ENCODE measurements at regions not wholly inside any gene's neighbourhood (a gene's known extent, or its start where the extent isn't known, plus 50 kb on each side); places are given as distances from the start of the nearest gene placed in this dataset.

DNA sequence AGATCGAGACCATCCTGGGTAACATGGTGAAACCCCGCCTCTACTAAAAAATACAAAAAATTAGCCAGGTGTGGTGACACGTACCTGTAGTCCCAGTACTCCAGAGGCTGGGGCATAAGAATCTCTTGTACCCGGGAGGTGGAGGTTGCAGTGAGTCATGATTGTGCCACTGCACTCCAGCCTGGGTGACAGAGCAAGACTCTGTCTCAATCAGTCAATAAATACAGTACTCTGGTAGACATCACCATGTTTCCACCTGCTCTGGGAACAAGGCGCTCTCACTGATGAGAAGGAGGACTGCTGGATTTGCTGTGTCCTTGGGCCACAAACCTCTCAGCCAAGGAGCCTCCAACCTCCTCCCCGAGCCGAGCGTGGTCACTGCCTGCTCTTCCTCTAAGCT lies 154.2 kb upstream of the ZNF236 start:
- Mint-ChIP-seq H3K4me1 (peaks cover 22 to 25% of the 10 kb centered on the region in 2 experiments), H3K27ac (no peak overlapping the region), H3K27me3 (ENCODE audit: low read depth) (0 out of 2 replicates have a peak, but pooled peaks cover 2% of the 10 kb centered on the region), H3K36me3 (ENCODE audit: insufficient read depth in 1 of 3, low read depth in 3 of 3) (peaks cover 0 to 2% (median 0%) of the 10 kb centered on the region in 3 experiments; a peak in 1 of 7 replicates), H3K4me3 (no peak overlapping the region), H3K9me3 (no peaks in the 10 kb centered on the region; a peak in 1 of 5 replicates)
- Histone ChIP-seq H3K27me3 (ENCODE audit: insufficient read depth, low read length) (no peaks in the 10 kb centered on the region), H2BK120ac (ENCODE audit: low read depth, low read length, poor library complexity, severe bottlenecking) (no peak overlapping the region), H2BK20ac (ENCODE audit: low read depth, low read length, poor library complexity, severe bottlenecking) (no peak overlapping the region), H2BK5ac (ENCODE audit: insufficient read length, low read length) (no peak overlapping the region), H3K4me2 (ENCODE audit: insufficient read depth, insufficient read length, low read length) (no peak overlapping the region), H4K20me1 (ENCODE audit: control insufficient read depth, insufficient read depth, insufficient read length) (no peaks in the 10 kb centered on the region), H3K9ac (ENCODE audit: extremely low read depth, insufficient read length, low read length) (no peak overlapping the region), H3K56ac (ENCODE audit: insufficient read length, low read depth, low read length) (no peak overlapping the region), H4K8ac (replicated peaks; ENCODE audit: insufficient read length, low read depth, low read length) (no peak overlapping the region), H4K5ac (ENCODE audit: insufficient read length, low read depth, low read length) (no peak overlapping the region), H3K23me2 (ENCODE audit: insufficient read length, low read depth, low read length, poor library complexity, severe bottlenecking) (no peaks in the 10 kb centered on the region), H3K23ac (ENCODE audit: insufficient read length, low read depth, low read length) (no peak overlapping the region), H3K18ac (ENCODE audit: insufficient read length, low read depth, low read length) (no peak overlapping the region), H2AFZ (ENCODE audit: low read length) (no peak overlapping the region), H3K14ac (ENCODE audit: insufficient read depth, low read length) (no peak overlapping the region), H2AK5ac (ENCODE audit: insufficient read length, low read length) (no peak overlapping the region), H3K79me1 (ENCODE audit: insufficient read depth, low read depth, low read length, poor library complexity, severe bottlenecking) (no peaks in the 10 kb centered on the region), H2BK12ac (ENCODE audit: insufficient read length, low read depth, low read length) (no peak overlapping the region), H3K79me2 (ENCODE audit: insufficient read depth, low read length) (no peaks in the 10 kb centered on the region), H3K4me1 (ENCODE audit: insufficient read depth, low read length) (no peaks in the 10 kb centered on the region), H2BK15ac (ENCODE audit: low read depth, low read length) (no peak overlapping the region), H3K9me3 (ENCODE audit: control insufficient read depth, low read depth, low read length) (no peaks in the 10 kb centered on the region), H3T11ph (ENCODE audit: low read length) (no peak overlapping the region), H3K27ac (ENCODE audit: insufficient read length, low read depth, low read length) (no peak overlapping the region), H3K4ac (ENCODE audit: low read depth, low read length) (no peak overlapping the region), H4K91ac (ENCODE audit: insufficient read length, low read depth, low read length) (no peak overlapping the region)
- TF ChIP-seq, protein P1, sequence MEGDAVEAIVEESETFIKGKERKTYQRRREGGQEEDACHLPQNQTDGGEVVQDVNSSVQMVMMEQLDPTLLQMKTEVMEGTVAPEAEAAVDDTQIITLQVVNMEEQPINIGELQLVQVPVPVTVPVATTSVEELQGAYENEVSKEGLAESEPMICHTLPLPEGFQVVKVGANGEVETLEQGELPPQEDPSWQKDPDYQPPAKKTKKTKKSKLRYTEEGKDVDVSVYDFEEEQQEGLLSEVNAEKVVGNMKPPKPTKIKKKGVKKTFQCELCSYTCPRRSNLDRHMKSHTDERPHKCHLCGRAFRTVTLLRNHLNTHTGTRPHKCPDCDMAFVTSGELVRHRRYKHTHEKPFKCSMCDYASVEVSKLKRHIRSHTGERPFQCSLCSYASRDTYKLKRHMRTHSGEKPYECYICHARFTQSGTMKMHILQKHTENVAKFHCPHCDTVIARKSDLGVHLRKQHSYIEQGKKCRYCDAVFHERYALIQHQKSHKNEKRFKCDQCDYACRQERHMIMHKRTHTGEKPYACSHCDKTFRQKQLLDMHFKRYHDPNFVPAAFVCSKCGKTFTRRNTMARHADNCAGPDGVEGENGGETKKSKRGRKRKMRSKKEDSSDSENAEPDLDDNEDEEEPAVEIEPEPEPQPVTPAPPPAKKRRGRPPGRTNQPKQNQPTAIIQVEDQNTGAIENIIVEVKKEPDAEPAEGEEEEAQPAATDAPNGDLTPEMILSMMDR (conservative IDR thresholded peaks at IDR 0.05) = no peak
- no peak for DNase-seq
- WGBS (ENCODE audit: extremely low coverage, insufficient read length, low lambda C conversion rate) = no CpG with 5 or more reads among the region's 8 CpGs
